SK-N-MC (cell line): ENCODE measurements at regions not wholly inside any gene's neighbourhood (a gene's known extent, or its start where the extent isn't known, plus 50 kb on each side); places are given as distances from the start of the nearest gene placed in this dataset.

Source experiments
- EZH2 ChIP-seq: fragments of 200-600 bp; sonication (generic); IDR thresholded peaks from one replicate; pipeline ENCODE4 v1.6.1; 2017; ENCODE audit warnings: antibody characterized with exemption
- FOXP2 ChIP-seq: optimal IDR thresholded peaks from 2 replicates; pipeline ENCODE3; 2011; ENCODE audit warnings: mild to moderate bottlenecking, moderate library complexity; ENCODE audit not compliant: insufficient read depth; ENCODE audit errors: extremely low read length, control extremely low read depth
- POLR2AphosphoS5 ChIP-seq: IDR thresholded peaks from 2 replicates; pipeline ENCODE4 v1.6.1; 2012; ENCODE audit warnings: mild to moderate bottlenecking, low read depth, low read length, borderline replicate concordance

DNA sequence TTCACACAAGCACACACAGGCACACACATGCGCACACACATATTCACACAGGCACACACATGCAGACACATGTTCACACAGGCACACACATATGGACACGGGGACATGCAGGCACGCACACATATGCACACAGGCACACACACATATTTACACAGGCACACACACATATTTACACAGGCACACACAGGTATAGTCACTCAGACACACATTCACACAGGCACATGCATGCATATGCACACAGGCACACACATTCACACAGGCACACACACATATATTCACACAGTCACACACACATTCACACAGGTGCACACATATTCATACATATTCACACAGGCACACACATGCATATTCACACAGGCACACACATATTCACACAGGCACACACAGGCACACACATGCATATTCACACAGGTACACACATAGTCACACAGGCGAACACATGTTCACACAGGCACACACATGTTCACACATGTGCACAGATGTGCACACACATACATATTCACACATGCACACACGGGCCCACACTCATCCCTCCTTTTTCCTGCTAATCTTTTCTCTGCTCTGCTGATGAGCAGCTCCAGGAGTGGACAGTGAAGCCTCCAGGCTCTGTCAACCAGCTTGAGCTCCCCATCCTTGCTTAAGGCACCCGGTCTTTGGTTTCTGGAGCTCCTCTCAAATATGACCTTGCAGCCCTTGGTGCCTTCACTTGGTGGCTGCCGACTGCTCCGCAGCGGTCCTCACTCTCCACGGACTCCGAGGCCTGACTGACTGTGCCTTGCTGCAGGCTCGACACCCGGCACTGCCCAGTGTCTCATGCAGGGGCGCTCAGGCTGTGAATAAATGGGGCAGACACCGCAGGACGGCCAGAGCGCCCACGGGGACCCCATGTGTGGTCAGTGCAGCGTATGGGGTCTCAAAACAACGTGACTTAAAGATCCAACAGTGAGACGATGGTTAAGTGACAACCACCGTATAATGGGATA, 581.2 kb upstream of the MGMT start:
- TF ChIP-seq POLR2AphosphoS5 (no peak), EZH2 (no peak), FOXP2 (no peak)
